GM12878 (cell line): ENCODE measurements at regions not wholly inside any gene's neighbourhood (a gene's known extent, or its start where the extent isn't known, plus 50 kb on each side); places are given as distances from the start of the nearest gene placed in this dataset.
"Not testable (repeated sequence)": the region's sequence is repeated elsewhere in the genome, so short reads cannot be mapped to it uniquely, and the experiment has no call there.

Experiments
- ATAC-seq: fragments of 200-7000 bp; cut with Tn5 transposase; 3 replicates; pipeline ENCODE4 v1.9.1; 2020; ENCODE audit warnings: mild to moderate bottlenecking, moderate library complexity
- BruUV-seq: library from RNA; stranded (reverse); fragments of 400-500 nt; replicated peaks from 2 replicates; lab custom pipeline; 2021; lab: Mats Ljungman, UMichigan
- CTCF ChIA-PET: fragments of 300-600 bp; sonication (Branson Sonifier 250); formaldehyde crosslinking; extraction: SDS; loops from one replicate; lab custom pipeline; 2021; ENCODE audit warnings: inconsistent platforms; lab: Yijun Ruan, JAX
- POLR2A ChIA-PET: fragments of 350-600 bp; formaldehyde crosslinking; extraction: SDS; loops from one replicate; lab custom pipeline; 2021; ENCODE audit warnings: inconsistent platforms; lab: Charles Lee
- RAD21 ChIA-PET: fragments of 300-600 bp; sonication (Branson Sonifier 250); formaldehyde crosslinking; loops from one replicate; lab custom pipeline; 2023; ENCODE audit warnings: antibody characterized with exemption; ENCODE audit not compliant: unreplicated experiment; lab: Charles Lee
- SMC1A ChIA-PET: fragments of 300-600 bp; sonication (Branson Sonifier 250); formaldehyde crosslinking; loops from one replicate; lab custom pipeline; 2023; ENCODE audit not compliant: unreplicated experiment, uncharacterized antibody; lab: Charles Lee
- DNase-seq: peaks from one replicate; pipeline ENCODE4 v3.0.0-alpha.2; 2011; ENCODE audit warnings: low read depth, low spot score
- FAIRE-seq: peaks from 3 replicates; lab custom pipeline; 2011; peaks lifted over from hg19 to GRCh38; lab: Jason Lieb, UNC
- H2AFZ ChIP-seq: 2 replicates; pipeline ENCODE4 v1.6.0; 2011; ENCODE audit warnings: low read depth, low read length, control low read depth; ENCODE audit not compliant: control insufficient read depth
- H3K27ac ChIP-seq: 2 replicates; pipeline ENCODE4 v1.5.1; 2011; ENCODE audit warnings: control low read depth; ENCODE audit not compliant: control insufficient read depth, insufficient read depth
- H3K27me3 ChIP-seq, 2 experiments: replicated peaks in 1 of 2; 2 replicates each; pipeline versions ENCODE4 v1.6.0 to v1.6.1; 2011; ENCODE audit warnings: low read length in 1 of 2; ENCODE audit not compliant: control insufficient read depth in 2 of 2, insufficient read depth in 2 of 2
- H3K36me3 ChIP-seq, 2 experiments: 2 replicates each; pipeline ENCODE4 v1.5.1; 2011; ENCODE audit warnings: low read length in 1 of 2; ENCODE audit not compliant: control insufficient read depth in 2 of 2, insufficient read depth in 2 of 2
- H3K4me1 ChIP-seq: 2 replicates; pipeline ENCODE4 v1.6.1; 2011; ENCODE audit warnings: mild to moderate bottlenecking, low read length, moderate library complexity, mixed read lengths; ENCODE audit not compliant: control insufficient read depth, insufficient read depth
- H3K4me2 ChIP-seq: 2 replicates; pipeline ENCODE4 v1.6.0; 2011; ENCODE audit warnings: control low read depth; ENCODE audit not compliant: control insufficient read depth, insufficient read depth
- H3K4me3 ChIP-seq: fragments of 200-600 bp; sonication (generic); 2 replicates; pipeline ENCODE4 v1.5.1; 2016
- H3K79me2 ChIP-seq: 2 replicates; pipeline ENCODE4 v1.6.0; 2011; ENCODE audit warnings: low read length; ENCODE audit not compliant: control insufficient read depth, insufficient read depth
- H3K9ac ChIP-seq: 2 replicates; pipeline ENCODE4 v1.8.0; 2011; ENCODE audit warnings: low read length, control low read depth, mixed read lengths; ENCODE audit not compliant: control insufficient read depth, insufficient read depth
- H3K9me3 ChIP-seq: replicated peaks from 3 replicates; pipeline ENCODE4 v1.5.1; 2011; ENCODE audit warnings: mild to moderate bottlenecking, low read length; ENCODE audit not compliant: control insufficient read depth, insufficient read depth
- H4K20me1 ChIP-seq: 2 replicates; pipeline ENCODE4 v1.6.0; 2011; ENCODE audit not compliant: control insufficient read depth, insufficient read depth
- HDGF ChIP-seq: fragments of 450-650 bp; IDR thresholded peaks from 2 replicates; pipeline ENCODE4 v1.6.1; 2016; ENCODE audit warnings: antibody characterized with exemption
- WRNIP1 ChIP-seq: IDR thresholded peaks from 2 replicates; pipeline ENCODE4 v1.6.1; 2011; ENCODE audit warnings: low read depth, low read length, improper control_type of control experiment, borderline replicate concordance
- ZNF274 ChIP-seq: IDR thresholded peaks from one replicate; pipeline ENCODE4 v1.8.0; 2011; ENCODE audit not compliant: insufficient read length, insufficient read depth
- WGBS: methylation state at CpG from one replicate; pipeline ENCODE4 v1.1.6; 2016; ENCODE audit warnings: low lambda C conversion rate; ENCODE audit not compliant: insufficient replicate concordance, insufficient coverage; ENCODE audit errors: missing lambda C conversion rate; 5-methylcytosine and 5-hydroxymethylcytosine counted together
- in situ Hi-C: fragments of 300-500 bp; cut with MboI; formaldehyde crosslinking; loops from 9 replicates; pipeline ENCODE4 v1.14.3; 2018; ENCODE audit warnings: mixed read lengths
- intact Hi-C: fragments of 100-400 bp; cut with micrococcal nuclease; formaldehyde crosslinking; loops from one replicate; pipeline ENCODE4 v1.14.2; 2022; ENCODE audit not compliant: unreplicated experiment
- TF ChIP-seq, protein P1 (sequence below): fragments of 450-650 bp; IDR thresholded peaks from 2 replicates; pipeline ENCODE4 v1.6.1; 2016; ENCODE audit warnings: mild to moderate bottlenecking

DNA sequence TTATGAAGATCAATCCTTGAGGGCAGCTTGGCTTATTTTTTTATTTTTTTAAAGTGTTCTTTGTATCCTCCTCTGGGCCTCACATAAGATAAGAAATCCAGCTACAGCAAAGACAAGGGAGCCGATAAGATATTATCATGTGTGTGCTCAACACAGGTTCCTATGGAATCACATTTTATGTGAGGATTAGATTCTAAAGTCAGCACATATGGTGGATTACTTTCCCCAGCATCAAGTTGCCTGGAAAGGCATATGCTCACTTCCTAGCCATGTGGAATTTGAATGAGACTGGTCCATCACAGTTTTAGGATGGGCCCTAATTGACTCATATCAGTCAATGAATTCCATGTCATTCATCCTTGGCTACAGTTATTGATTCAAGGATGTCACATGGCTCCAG lies 456.9 kb upstream of the LRRC7 start (continued):
- TF ChIP-seq, protein P1, sequence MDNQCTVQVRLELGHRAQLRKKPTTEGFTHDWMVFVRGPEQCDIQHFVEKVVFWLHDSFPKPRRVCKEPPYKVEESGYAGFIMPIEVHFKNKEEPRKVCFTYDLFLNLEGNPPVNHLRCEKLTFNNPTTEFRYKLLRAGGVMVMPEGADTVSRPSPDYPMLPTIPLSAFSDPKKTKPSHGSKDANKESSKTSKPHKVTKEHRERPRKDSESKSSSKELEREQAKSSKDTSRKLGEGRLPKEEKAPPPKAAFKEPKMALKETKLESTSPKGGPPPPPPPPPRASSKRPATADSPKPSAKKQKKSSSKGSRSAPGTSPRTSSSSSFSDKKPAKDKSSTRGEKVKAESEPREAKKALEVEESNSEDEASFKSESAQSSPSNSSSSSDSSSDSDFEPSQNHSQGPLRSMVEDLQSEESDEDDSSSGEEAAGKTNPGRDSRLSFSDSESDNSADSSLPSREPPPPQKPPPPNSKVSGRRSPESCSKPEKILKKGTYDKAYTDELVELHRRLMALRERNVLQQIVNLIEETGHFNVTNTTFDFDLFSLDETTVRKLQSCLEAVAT, result no peak
- TF ChIP-seq ZNF274, result no peak
- TF ChIP-seq WRNIP1, result no peak
- TF ChIP-seq HDGF, result no peak

DNA sequence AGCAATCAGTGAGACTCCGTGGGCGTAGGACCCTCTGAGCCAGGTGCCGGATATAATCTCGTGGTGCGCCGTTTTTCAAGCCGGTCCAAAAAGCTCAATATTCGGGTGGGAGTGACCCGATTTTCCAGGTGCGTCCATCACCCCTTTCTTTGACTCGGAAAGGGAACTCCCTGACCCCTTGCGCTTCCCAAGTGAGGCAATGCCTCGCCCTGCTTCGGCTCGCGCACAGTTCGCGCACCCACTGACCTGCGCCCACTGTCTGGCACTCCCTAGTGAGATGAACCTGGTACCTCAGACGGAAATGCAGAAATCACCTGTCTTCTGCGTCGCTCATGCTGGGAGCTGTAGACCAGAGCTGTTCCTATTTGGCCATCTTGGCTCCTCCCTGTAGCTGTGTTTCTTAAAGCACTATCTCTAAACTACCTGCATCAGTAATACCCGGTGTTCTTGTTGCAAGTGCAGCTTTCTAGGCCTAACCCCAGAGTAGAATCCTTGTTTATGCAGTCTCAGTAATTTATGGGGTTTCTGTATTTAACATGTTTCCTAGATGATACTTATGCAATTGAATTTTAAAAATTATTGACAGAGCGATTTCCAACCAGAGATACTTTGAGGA lies 447.5 kb upstream of the LRRC7 start:
- H2AFZ ChIP-seq, ATAC-seq, H4K20me1 ChIP-seq, H3K79me2 ChIP-seq, RAD21 ChIA-PET, H3K9ac ChIP-seq, H3K9me3 ChIP-seq, FAIRE-seq, H3K4me2 ChIP-seq, H3K27ac ChIP-seq, H3K36me3 ChIP-seq, H3K27me3 ChIP-seq, H3K4me3 ChIP-seq, POLR2A ChIA-PET, in situ Hi-C loops, DNase-seq, BruUV-seq, intact Hi-C loops, H3K4me1 ChIP-seq, CTCF ChIA-PET: not testable (repeated sequence)
- WGBS, result 67% methylated on average over 18 of the region's 24 CpGs
- SMC1A ChIA-PET, result interaction anchor here (1.0 kb wide), 1 partner anchor 13 kb away, joined by 3 read pairs; no protein-coding TSS in a partner anchor
